Astrocyte of the spinal cord (primary cell): ENCODE measurements at regions not wholly inside any gene's neighbourhood (a gene's known extent, or its start where the extent isn't known, plus 50 kb on each side); places are given as distances from the start of the nearest gene placed in this dataset.

Experiments used
- DNase-seq: peaks from one replicate; pipeline ENCODE4 v3.0.0; 2011; ENCODE audit warnings: low read depth, low spot score
- H3K4me3 ChIP-seq: 2 replicates; pipeline ENCODE4 v1.5.1; 2011; ENCODE audit warnings: low read depth, mild to moderate bottlenecking, low read length, moderate library complexity
- in situ Hi-C: cut with HindIII; loops from 2 replicates; pipeline ENCODE4 v1.10.0; 2017; ENCODE audit warnings: low sequenced_read_pairs
- TF ChIP-seq, protein P1 (sequence below): IDR thresholded peaks from 2 replicates; pipeline ENCODE4 v1.5.1; 2012; ENCODE audit warnings: low read depth, mild to moderate bottlenecking, low read length, inconsistent platforms

DNA sequence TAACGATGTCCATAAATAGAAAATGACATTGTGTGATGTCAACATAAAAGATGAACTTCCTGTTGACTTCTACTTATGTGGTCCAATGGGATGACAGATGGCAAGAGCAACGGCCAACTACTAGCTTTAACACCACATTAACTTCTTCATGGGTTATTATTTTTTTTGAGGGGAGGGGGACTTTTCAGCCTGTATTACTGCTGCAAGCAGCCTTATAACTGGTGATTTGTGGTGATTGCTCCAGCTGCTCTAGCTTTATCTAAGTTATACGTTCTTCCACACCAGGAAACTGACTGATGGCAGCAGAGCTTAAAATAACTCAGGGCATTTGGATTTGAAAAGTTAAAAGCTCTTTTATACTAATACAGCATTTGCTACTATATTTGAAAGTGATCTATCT is 228.8 kb upstream of the B3GALT2 start:
- in situ Hi-C loops, result no loop called here

DNA sequence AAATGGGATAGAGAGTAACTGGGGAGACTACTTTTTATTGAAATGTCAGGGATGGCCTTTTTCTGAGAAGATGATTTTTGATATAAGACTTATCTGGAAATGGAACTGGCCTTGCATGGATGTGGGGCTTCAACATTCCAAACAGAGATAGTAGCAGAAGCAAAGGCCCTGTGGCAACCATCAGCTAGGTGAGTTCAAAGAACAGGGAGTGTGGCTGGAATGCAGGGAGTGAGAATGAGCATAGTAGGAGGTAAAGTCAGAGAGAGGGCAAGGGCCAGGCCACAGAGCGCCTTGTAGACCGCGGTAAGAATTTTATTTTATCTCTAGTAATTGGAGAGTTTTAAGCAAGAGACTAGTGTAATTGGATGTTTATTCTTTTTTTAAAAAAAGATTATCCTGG is 227.0 kb upstream of the B3GALT2 start:
- in situ Hi-C loops, result no loop called here
- TF ChIP-seq, protein P1, sequence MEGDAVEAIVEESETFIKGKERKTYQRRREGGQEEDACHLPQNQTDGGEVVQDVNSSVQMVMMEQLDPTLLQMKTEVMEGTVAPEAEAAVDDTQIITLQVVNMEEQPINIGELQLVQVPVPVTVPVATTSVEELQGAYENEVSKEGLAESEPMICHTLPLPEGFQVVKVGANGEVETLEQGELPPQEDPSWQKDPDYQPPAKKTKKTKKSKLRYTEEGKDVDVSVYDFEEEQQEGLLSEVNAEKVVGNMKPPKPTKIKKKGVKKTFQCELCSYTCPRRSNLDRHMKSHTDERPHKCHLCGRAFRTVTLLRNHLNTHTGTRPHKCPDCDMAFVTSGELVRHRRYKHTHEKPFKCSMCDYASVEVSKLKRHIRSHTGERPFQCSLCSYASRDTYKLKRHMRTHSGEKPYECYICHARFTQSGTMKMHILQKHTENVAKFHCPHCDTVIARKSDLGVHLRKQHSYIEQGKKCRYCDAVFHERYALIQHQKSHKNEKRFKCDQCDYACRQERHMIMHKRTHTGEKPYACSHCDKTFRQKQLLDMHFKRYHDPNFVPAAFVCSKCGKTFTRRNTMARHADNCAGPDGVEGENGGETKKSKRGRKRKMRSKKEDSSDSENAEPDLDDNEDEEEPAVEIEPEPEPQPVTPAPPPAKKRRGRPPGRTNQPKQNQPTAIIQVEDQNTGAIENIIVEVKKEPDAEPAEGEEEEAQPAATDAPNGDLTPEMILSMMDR, result no peak
- no peak overlapping the region for H3K4me3 ChIP-seq
- DNase-seq, result no peak

More for the DNA sequence above, 228.8 kb upstream of the B3GALT2 start:
- DNase-seq, result no peak
- no peak overlapping the region for H3K4me3 ChIP-seq
- TF ChIP-seq, protein P1, result no peak

DNA sequence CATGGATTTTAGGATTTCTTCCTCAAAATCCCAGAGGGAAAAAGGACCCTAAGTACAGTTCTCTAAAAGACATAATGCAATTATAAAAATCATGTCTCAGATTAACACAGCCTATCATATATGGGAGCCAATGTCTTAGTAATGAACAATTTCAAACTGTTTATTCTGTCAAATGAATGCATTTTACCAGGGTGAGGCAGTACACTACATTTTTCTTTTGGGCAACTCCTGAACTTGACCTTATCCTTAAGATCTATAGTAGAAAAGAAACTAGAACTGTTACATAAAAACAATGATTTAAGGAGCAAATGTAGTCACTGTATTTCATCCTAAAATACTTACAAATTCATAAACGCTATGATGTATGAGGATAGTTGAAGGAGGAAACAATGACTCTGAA is 226.3 kb upstream of the B3GALT2 start:
- no peak for DNase-seq
- H3K4me3 ChIP-seq, result no peak overlapping the region
- TF ChIP-seq, protein P1, result no peak
- in situ Hi-C loops, result no loop called here

DNA sequence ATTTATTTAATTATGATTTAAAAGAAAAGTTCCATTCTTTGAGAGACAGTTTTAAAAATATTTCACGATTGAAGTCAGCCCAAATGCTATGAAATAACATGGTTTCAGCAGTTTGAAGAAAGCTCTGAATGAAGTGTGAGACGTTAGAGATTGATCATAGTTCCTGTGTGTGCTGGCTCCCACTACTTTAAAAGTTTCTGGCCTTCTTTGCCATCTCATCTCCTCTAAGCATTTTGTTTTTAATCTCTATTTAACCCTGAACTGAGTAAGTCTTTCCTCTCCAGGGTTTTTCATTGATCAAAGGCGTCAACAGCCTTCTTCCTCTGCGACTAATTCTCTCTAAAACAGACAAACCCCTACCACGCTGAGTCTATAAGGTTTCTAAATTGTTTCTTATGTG is 225.3 kb upstream of the B3GALT2 start:
- in situ Hi-C loops, result no loop called here
- TF ChIP-seq, protein P1, result no peak
- no peak for DNase-seq
- H3K4me3 ChIP-seq, result no peak overlapping the region

DNA sequence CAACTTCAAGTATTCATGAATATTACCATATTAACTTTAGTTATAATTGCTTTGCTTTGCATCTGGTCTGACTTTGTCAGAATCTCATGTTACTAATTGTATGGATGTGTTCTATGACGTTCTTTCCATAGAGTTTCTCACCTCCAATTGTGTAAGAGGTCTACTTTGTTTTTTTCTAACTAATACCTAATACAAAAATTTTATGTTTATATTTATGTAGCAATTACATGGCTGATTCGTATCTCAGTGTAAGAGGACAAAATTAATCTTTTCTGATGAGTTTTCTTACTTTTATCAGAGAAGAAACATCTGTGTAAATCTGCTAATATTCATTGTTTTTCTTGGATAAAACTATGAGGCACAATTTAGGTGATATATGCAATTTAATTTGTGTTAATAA is 224.8 kb upstream of the B3GALT2 start:
- DNase-seq, result no peak
- in situ Hi-C loops, result no loop called here
- TF ChIP-seq, protein P1, result no peak
- H3K4me3 ChIP-seq, result no peak overlapping the region

DNA sequence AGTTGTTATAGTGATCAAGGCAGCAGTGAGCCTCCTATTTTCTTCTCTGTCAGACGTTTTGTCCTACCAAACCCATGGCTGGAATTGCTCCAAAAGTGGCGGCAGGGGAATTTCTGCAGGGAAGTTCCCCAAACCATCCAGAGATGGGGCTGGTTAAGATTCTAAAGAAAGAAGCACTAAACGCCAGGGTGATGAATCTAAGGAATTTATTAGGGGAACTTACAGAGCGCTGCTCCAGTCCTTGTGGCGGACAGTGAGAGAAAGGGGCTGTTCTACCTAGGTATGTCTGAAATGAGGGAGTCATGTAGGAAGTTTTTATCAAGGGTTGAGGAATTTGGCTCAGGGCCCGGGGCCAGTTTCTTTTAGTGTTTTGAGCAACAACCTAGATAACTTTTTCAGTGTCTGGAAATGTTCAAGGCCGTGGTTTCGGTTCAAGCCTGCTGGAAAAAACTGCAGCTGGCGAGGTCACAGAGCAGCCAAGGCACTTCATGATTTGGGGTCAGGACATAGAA is 222.4 kb upstream of the B3GALT2 start:
- no peak overlapping the region for H3K4me3 ChIP-seq
- peak; percentile 74 for DNase-seq
- in situ Hi-C loops, result no loop called here
- TF ChIP-seq, protein P1, result no peak

DNA sequence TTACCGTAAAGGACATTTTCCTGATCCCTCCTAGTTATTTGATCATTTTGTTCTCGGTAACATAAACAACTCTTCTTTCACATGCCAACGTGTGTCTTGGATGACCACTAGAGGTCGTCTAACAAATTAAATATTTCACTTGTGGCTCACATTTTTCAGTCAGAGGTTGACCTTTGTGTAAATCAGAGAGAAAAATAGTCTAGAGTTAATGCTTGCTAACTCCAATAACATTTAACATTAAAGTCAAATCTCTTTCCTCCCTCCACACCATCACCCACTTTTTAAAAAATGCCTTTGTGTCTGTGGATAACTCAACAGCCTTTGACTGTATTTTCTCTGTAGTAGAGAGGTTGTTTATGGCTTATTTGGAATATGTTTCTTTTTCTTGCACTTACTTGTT is 220.5 kb upstream of the B3GALT2 start:
- no peak overlapping the region for H3K4me3 ChIP-seq
- TF ChIP-seq, protein P1, result peak; percentile 74
- in situ Hi-C loops, result no loop called here
- DNase-seq, result peak; percentile 69
